Putamen (tissue), 1 donor: ENCODE measurements at regions not wholly inside any gene's neighbourhood (a gene's known extent, or its start where the extent isn't known, plus 50 kb on each side); places are given as distances from the start of the nearest gene placed in this dataset.

ENCODE experiments used
- DNase-seq: peaks from one replicate; pipeline ENCODE4 v3.0.0-alpha.2; 2016; ENCODE audit warnings: low spot score

- peak; percentile 85 for DNase-seq
Observed at GRCh38 chr15:29952225-29952624, 130.0 kb upstream of the TJP1 start.

GRCh38 chr15:29945943-29946596, 123.8 kb upstream of the TJP1 start:
- DNase-seq = no peak

GRCh38 chr15:29944925-29945324, 122.7 kb upstream of the TJP1 start:
- DNase-seq = no peak

DNA sequence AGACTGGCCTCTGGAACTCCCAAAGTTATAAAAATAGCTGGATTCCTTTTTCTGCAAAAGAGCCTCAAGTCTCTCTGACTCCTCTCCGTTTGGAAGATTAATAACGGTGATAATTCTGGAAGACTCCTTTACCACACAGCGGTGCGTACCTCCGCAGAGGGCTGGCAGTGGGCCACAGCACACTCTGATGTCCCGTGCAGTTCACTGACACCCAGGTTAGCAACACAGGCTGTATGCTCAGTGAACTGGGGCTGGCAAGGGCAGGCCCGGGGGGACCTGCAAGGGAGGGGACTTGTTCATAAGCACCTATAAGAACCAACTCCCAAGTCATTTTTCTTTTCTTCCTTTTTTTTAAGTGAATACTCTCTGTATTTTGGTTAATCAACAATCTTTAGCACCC, 120.3 kb upstream of the TJP1 start:
- DNase-seq = no peak

GRCh38 chr15:29942143-29942542, 119.9 kb upstream of the TJP1 start:
- DNase-seq = no peak

- no peak for DNase-seq
Observed at GRCh38 chr15:29939404-29939803, 117.1 kb upstream of the TJP1 start.

DNA sequence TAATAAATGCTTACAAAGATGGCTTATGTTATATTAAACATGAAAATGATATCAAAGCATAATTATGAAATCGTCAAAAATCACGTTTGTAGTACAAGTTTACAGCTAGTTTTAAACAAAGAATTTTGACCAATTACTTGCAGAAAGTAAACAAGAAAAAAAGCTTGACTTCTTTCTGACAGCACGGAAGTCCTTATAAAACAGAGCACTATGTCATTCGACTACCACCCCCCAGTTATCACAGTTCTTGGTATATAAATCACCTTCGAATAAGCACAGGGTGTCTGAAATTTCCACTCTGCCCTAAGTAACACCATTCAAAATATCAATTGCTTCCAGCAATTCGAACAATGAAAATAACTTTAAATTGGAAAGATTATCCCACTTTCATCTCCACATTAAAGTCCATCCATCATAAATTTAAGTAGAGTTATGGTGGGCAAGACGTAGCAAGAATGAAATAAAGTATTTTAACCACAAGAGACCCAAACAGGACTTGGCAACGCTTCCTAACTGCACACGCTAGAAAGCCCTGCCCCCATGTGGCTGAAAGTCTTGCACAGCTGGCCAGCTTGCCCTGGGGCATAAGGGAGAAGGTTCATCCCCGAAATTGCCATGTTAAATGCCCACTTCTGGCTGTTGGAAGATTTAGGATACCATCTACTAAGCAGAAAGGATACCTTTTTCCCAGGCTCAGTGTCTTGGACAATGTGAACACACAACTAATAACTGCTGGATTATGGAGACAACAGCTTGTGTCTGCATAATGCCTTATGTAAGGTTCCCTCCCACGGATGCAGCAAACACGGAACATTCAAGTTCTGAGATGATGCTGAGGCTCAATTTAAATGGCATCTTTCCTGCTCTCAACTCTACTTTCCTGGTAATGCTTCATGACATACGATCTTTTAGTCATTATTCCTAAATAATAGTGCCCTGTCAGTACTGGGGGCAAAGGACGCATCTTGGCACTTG, 116.4 kb upstream of the TJP1 start:
- no peak for DNase-seq

DNA sequence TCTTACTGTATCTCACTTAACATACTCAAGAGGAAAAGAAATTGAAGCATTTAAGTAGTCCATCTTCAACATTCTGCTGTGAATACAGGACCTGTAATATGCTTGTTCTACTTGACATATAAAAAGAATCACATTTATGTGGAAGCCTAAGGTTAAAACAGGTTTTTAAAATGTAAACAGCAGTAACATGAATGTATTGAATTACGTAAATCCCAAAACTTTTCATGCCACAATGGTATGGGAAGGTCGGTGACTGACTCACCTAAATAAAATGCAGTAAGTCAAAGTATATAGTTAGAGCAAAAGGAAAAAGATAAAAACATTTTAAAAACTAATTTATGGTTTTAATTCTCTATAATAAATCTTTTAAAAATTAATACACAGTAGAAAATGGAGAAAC, 115.7 kb upstream of the TJP1 start:
- no peak for DNase-seq

GRCh38 chr15:29936353-29937049, 114.2 kb upstream of the TJP1 start:
- no peak for DNase-seq

DNA sequence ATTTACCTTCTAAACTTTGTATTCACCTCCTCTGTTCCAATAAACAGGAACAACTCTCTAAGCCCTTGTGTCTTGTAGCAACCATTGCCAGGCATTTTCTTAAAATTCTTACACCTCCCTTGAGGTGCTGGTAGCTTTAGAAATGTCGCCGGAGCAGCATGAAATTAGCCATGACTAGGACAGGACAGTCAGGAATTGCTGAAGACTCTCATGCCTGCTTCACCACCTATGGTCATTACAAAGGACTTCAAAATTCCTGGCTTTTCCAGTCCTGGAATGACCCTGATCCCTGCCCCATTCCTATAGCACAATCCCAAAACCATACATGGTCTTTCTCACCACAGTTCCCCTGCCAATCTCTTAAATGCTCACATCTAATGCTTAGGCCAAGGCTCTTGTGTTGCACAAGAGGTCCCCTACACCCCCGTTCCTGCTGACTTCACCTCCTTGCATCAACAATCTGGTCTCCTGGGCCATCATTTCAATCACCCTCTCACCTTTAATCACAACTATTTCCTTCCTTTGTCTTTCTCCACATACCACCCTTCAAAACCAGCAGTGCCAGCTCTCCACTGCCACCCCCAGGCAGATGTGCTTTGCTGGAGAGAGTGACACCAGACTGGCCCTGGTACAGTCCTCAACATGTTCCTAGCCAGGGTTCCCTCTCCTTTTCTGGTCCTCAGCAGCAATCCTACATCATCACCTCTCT, 113.2 kb upstream of the TJP1 start:
- no peak for DNase-seq

- no peak for DNase-seq
Observed at GRCh38 chr15:29934251-29934650, 112.0 kb upstream of the TJP1 start.

- no peak for DNase-seq
Observed at GRCh38 chr15:29933042-29933803, 111.0 kb upstream of the TJP1 start.

DNA sequence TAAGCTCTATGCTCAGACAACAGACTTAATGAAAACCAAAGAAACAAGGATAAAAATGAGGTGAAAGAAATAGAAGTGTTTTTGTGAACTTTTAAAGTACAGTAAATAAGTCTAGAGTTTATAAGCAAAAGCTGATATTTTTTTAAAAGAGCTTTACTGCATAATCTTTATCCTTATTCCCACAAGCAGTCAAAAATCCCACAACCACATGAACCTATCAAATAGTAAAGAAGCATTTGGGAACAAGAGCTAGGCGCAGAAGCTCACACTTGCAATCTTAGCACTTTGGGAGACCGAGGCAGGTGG, 103.8 kb upstream of the TJP1 start:
- DNase-seq = no peak

- DNase-seq = no peak
Observed at GRCh38 chr15:29925227-29926082, 103.2 kb upstream of the TJP1 start.

DNA sequence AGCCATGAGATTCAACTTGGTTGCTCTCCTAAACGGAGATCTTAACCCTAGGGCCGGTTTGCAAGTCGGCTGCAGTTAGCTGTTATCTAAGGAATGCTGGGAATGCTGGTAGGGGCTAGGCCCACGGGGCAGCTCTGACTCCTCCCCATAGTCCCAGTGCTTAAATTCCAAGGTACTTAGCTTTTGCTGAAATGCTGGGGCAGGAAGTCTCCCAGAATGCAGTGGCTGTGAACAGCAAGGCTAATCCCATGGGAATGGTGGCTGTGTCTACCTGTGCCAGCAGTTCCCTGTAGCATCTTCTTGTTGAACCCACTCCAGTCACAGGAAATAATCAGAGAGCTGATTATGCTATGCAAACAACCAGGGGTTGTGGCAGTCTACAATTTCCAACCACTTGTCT, 102.5 kb upstream of the TJP1 start:
- DNase-seq = no peak

DNA sequence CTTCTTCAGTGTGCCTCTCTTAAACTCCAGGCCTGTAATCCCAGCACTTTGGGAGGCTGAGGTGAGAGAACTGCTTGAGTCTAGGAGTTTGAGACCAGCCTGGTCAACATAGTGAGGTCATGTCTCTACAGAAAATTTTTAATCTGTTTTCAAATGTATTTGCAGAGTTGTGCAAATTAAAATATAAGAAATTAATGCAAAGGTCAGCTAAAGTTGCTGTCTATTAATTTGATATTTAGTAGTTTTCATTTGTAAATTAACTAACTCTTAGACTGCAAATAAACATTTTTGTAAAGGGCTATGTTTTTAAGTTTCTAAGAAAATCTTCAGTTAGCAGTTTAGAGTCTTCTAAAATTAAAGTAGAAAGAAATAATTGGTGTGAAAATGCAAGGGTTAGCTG, 99.9 kb upstream of the TJP1 start:
- DNase-seq = no peak

- no peak for DNase-seq
Observed at GRCh38 chr15:29921130-29921601, 98.9 kb upstream of the TJP1 start.

DNA sequence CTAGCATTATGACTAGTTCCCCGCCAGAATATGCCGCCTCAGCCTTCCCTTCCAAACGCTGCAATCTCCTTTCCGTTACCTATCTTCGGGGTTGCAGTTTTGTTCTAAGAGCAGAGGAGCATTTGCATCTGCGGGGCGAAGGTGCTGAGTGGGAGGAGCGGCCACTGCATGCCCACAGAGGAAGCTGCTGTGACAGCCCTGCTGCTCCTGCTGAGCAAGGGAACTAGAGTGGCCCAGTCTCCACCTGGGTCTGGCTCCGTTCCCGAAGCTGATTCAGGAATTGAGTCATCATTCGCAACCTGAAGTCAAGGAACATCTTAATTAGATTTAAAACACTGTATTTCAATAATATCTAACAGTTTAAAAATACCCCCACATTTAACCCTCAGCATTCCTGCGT, 98.2 kb upstream of the TJP1 start:
- DNase-seq = peak; percentile 75

DNA sequence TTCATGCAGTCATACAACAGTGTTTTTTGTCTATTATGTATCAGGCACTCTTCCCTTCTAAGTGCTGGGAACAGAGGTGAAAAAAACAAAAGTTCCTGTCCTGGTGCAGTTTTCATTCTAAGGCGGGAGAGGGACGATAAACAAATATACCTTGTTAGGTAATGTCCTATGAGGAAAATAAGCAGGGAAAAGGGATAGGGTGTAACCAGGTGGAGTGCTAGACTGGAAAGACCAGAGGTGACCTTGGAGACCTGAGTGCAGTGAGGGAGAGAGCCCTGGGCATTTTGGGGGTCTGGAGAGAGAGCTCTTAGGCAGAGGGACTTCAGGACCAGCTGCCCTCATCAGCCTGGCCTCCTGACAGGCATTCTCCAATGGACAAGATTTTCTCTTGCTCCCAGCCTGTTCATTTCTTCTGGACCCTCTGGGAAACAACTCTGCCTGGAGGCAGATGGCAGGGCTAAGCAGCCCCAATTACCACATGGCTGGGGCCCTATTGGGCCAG, 97.2 kb upstream of the TJP1 start:
- DNase-seq = no peak
